HepG2 (cell line): ENCODE measurements at regions not wholly inside any gene's neighbourhood (a gene's known extent, or its start where the extent isn't known, plus 50 kb on each side); places are given as distances from the start of the nearest gene placed in this dataset.

Experiments used
- ATAC-seq: fragments of 200-7000 bp; cut with Tn5 transposase; 3 replicates; pipeline ENCODE4 v1.9.1; 2020; ENCODE audit warnings: mild to moderate bottlenecking, moderate library complexity
- BruUV-seq: library from RNA; stranded (reverse); fragments of 400-500 nt; replicated peaks from 2 replicates; lab custom pipeline; 2021; lab: Mats Ljungman, UMichigan
- CTCF ChIA-PET: fragments of 300-600 bp; formaldehyde crosslinking; extraction: SDS; loops from one replicate; lab custom pipeline; 2021; ENCODE audit warnings: low total read pairs, inconsistent platforms, low intra/inter-chr PET ratio; lab: Yijun Ruan, JAX
- POLR2A ChIA-PET: fragments of 350-600 bp; sonication (Branson Sonifier 250); formaldehyde crosslinking; loops from one replicate; lab custom pipeline; 2020; ENCODE audit warnings: antibody characterized with exemption, inconsistent platforms; lab: Yijun Ruan, JAX
- DNase-seq: peaks from one replicate; pipeline ENCODE4 v3.0.0-alpha.2; 2015; ENCODE audit warnings: low spot score
- FAIRE-seq: peaks from 3 replicates; lab custom pipeline; 2011; peaks lifted over from hg19 to GRCh38; lab: Jason Lieb, UNC
- H2AFZ ChIP-seq: one replicate; pipeline ENCODE4 v1.6.1; 2011; ENCODE audit warnings: low read length, inconsistent platforms
- H3K27ac ChIP-seq: fragments of 300-600 bp; 3 replicates; pipeline ENCODE4 v1.8.0; 2011; ENCODE audit warnings: mixed run types, mild to moderate bottlenecking, mixed read lengths, low read length, inconsistent platforms; ENCODE audit not compliant: insufficient read depth; ENCODE audit errors: extremely low read length
- H3K27me3 ChIP-seq, 2 experiments: fragments of 200-600 bp in 1 of 2; 2 replicates in 1 of 2; 3 replicates in 1 of 2; pipeline versions ENCODE4 v1.6.0 to v1.8.0; 2011; ENCODE audit warnings: low read length in 2 of 2, mild to moderate bottlenecking in 2 of 2, moderate library complexity in 2 of 2, inconsistent platforms in 1 of 2; ENCODE audit not compliant: insufficient read depth in 2 of 2, control insufficient read depth in 1 of 2
- H3K36me3 ChIP-seq, 2 experiments: fragments of 200-600 bp in 1 of 2; replicated peaks in 1 of 2; 2 replicates in 1 of 2; 3 replicates in 1 of 2; pipeline versions ENCODE4 v1.5.1 to v1.8.0; 2011; ENCODE audit warnings: low read length in 2 of 2, inconsistent platforms in 1 of 2; ENCODE audit not compliant: insufficient read depth in 2 of 2, control insufficient read depth in 1 of 2
- H3K4me1 ChIP-seq: 2 replicates; pipeline ENCODE4 v1.5.1; 2012; ENCODE audit warnings: low read length, inconsistent platforms; ENCODE audit not compliant: insufficient read depth
- H3K4me2 ChIP-seq: 2 replicates; pipeline ENCODE4 v1.6.0; 2011; ENCODE audit warnings: low read depth, low read length, inconsistent platforms
- H3K4me3 ChIP-seq, 3 experiments: fragments of 200-600 bp in 1 of 3; sonication (generic), shearing (Covaris generic) in 1 of 3; replicated peaks in 1 of 3; 2 replicates each; pipeline ENCODE4 v1.5.1; 2011 to 2016; ENCODE audit warnings: low read length in 3 of 3, inconsistent platforms in 2 of 3, low read depth in 2 of 3, mild to moderate bottlenecking in 2 of 3, control low read depth in 1 of 3, mixed read lengths in 1 of 3; ENCODE audit not compliant: insufficient read depth in 1 of 3
- H3K79me2 ChIP-seq: one replicate; pipeline ENCODE4 v1.6.1; 2011; ENCODE audit warnings: low read length, inconsistent platforms; ENCODE audit not compliant: insufficient read depth
- H3K9ac ChIP-seq: 2 replicates; pipeline ENCODE4 v1.6.0; 2011; ENCODE audit warnings: mild to moderate bottlenecking, low read depth, low read length, inconsistent platforms; ENCODE audit not compliant: insufficient read depth
- H3K9me3 ChIP-seq: 2 replicates; pipeline ENCODE4 v1.5.1; 2012; ENCODE audit warnings: mild to moderate bottlenecking, low read length
- H4K20me1 ChIP-seq: 2 replicates; pipeline ENCODE4 v1.6.0; 2011; ENCODE audit warnings: inconsistent platforms, mild to moderate bottlenecking, low read length, moderate library complexity; ENCODE audit not compliant: insufficient read depth
- SRF ChIP-seq: IDR thresholded peaks from 2 replicates; pipeline ENCODE4 v1.6.1; 2011; ENCODE audit warnings: mild to moderate bottlenecking, low read depth, low read length, moderate library complexity
- TAF15 ChIP-seq: fragments of 200-400 bp; formaldehyde crosslinking; IDR thresholded peaks from one replicate; pipeline ENCODE4 v1.6.1; 2018; ENCODE audit warnings: mild to moderate bottlenecking, low read depth, low read length; ENCODE audit not compliant: poor library complexity, severe bottlenecking
- ZNF280B ChIP-seq: sonication (generic); formaldehyde crosslinking; IDR thresholded peaks from 2 replicates; pipeline ENCODE4 v1.5.0; 2020; ENCODE audit warnings: missing genetic modification reagents, mild to moderate bottlenecking, borderline replicate concordance
- ZNF660 ChIP-seq: sonication (generic); formaldehyde crosslinking; IDR thresholded peaks from 2 replicates; pipeline ENCODE4 v1.5.1; 2020; ENCODE audit warnings: mild to moderate bottlenecking, low read depth, missing genetic modification reagents, borderline replicate concordance
- WGBS: methylation state at CpG from one replicate; pipeline ENCODE4 v1.1.6; 2017; ENCODE audit warnings: low lambda C conversion rate; 5-methylcytosine and 5-hydroxymethylcytosine counted together
- in situ Hi-C: cut with HindIII; loops from 2 replicates; pipeline ENCODE4 v1.10.0; 2017; ENCODE audit warnings: low pct_unique_long_range_greater_than_20kb; ENCODE audit not compliant: extremely low pct_ligation_motif_present
- intact Hi-C: fragments of 100-400 bp; cut with micrococcal nuclease; formaldehyde crosslinking; loops from one replicate; pipeline ENCODE4 v1.10.0; 2022; ENCODE audit not compliant: unreplicated experiment

- no peak for TF ChIP-seq SRF
- TF ChIP-seq, all 625 proteins: peak for 0
- Histone ChIP-seq H3K79me2 (no peaks in the 10 kb centered on the region), H3K27me3 (peaks cover 0 to 7% of the 10 kb centered on the region in 2 experiments; a peak in 2 of 5 replicates), H3K4me1 (no peaks in the 10 kb centered on the region), H3K36me3 (no peaks in the 10 kb centered on the region), H4K20me1 (no peaks in the 10 kb centered on the region), H3K9ac (no peak overlapping the region), H3K4me3 (no peak overlapping the region), H3K4me2 (no peak overlapping the region), H3K27ac (no peak overlapping the region), H2AFZ (no peak overlapping the region), H3K9me3 (no peaks in the 10 kb centered on the region)
- ChIA-PET POLR2A (no interaction called here), CTCF (no interaction called here)
- BruUV-seq = no TSS peak
- intact Hi-C loops = no loop called here
- FAIRE-seq (no peak), ATAC-seq (no peak), DNase-seq (no peak)
- in situ Hi-C loops = no loop called here
- 1% methylated on average over 3 of the region's 3 CpGs for WGBS
These were observed 209.3 kb upstream of the TBX20 start for GRCh38 chr7:35463176-35463700.

- POLR2A ChIA-PET = no interaction called here
- Histone ChIP-seq H3K79me2 (no peaks in the 10 kb centered on the region), H4K20me1 (no peaks in the 10 kb centered on the region), H3K4me3 (no peak overlapping the region), H3K9me3 (no peaks in the 10 kb centered on the region), H3K4me2 (no peak overlapping the region), H3K27ac (no peak overlapping the region), H3K27me3 (no peaks in the 10 kb centered on the region), H3K4me1 (no peaks in the 10 kb centered on the region), H2AFZ (no peak overlapping the region), H3K36me3 (no peaks in the 10 kb centered on the region), H3K9ac (no peak overlapping the region)
- BruUV-seq = no TSS peak
- WGBS = 76% methylated on average over 49 of the region's 58 CpGs
- intact Hi-C loops (no loop called here), in situ Hi-C loops (no loop called here)
- FAIRE-seq (no peak), ATAC-seq (no peak), DNase-seq (no peak)
- TF ChIP-seq TAF15 (no peak), ZNF280B (CRISPR knock-in tag) (no peak), ZNF660 (CRISPR knock-in tag) (no peak)
- CTCF ChIA-PET = no interaction called here
These were observed 200.9 kb upstream of the TBX20 start for GRCh38 chr7:35454575-35455385.
